ENCODE measurements at regions not wholly inside any gene's neighbourhood (a gene's known extent, or its start where the extent isn't known, plus 50 kb on each side); places are given as distances from the start of the nearest gene placed in this dataset.

- no peak for DNase-seq (ENCODE audit: low read depth in 2 of 2)
These were observed 54.6 kb upstream of the EOLA2 start for GRCh38 chrX:149992918-149993317.

- no peak for DNase-seq (ENCODE audit: low read depth in 2 of 2)
These were observed 55.7 kb upstream of the EOLA2 start for GRCh38 chrX:149993989-149994388.

GRCh38 chrX:149996515-149996914, 58.2 kb upstream of the EOLA2 start:
- no peak for DNase-seq (ENCODE audit: low read depth in 2 of 2)

GRCh38 chrX:150005027-150005426, 66.7 kb upstream of the EOLA2 start:
- DNase-seq (ENCODE audit: low read depth in 2 of 2), result no peak

- DNase-seq (ENCODE audit: low read depth in 2 of 2), result no peak
These were observed 69.1 kb upstream of the EOLA2 start for GRCh38 chrX:150007356-150007755.

- no peak for DNase-seq (ENCODE audit: low read depth in 2 of 2)
These were observed 74.5 kb upstream of the EOLA2 start for GRCh38 chrX:150012647-150013381.

- no peak for DNase-seq (ENCODE audit: low read depth in 2 of 2)
These were observed 76.2 kb upstream of the EOLA2 start for GRCh38 chrX:150014525-150014924.

- DNase-seq (ENCODE audit: low read depth in 2 of 2), result no peak
These were observed 79.6 kb upstream of the EOLA2 start for GRCh38 chrX:150017868-150018267.

- DNase-seq (ENCODE audit: low read depth in 2 of 2), result no peak
These were observed 80.7 kb upstream of the EOLA2 start for GRCh38 chrX:150018931-150019361.

GRCh38 chrX:150028692-150029091, 90.4 kb upstream of the EOLA2 start:
- DNase-seq (ENCODE audit: low read depth in 2 of 2), result no peak

- DNase-seq (ENCODE audit: low read depth in 2 of 2), result no peak
These were observed 94.5 kb upstream of the EOLA2 start for GRCh38 chrX:150032742-150033141.

- DNase-seq (ENCODE audit: low read depth in 2 of 2), result no peak
These were observed 96.5 kb upstream of the EOLA2 start for GRCh38 chrX:150034788-150035187.

GRCh38 chrX:150035531-150035930, 97.2 kb upstream of the EOLA2 start:
- DNase-seq (ENCODE audit: low read depth in 2 of 2), result no peak

GRCh38 chrX:150036181-150036580, 97.9 kb upstream of the EOLA2 start:
- no peak for DNase-seq (ENCODE audit: low read depth in 2 of 2)

- no peak for DNase-seq (ENCODE audit: low read depth in 2 of 2)
These were observed 98.3 kb upstream of the EOLA2 start for GRCh38 chrX:150036641-150037040.

GRCh38 chrX:150037041-150037440, 98.8 kb upstream of the EOLA2 start:
- DNase-seq (ENCODE audit: low read depth in 2 of 2), result no peak

GRCh38 chrX:150038315-150038714, 100.0 kb upstream of the EOLA2 start:
- no peak for DNase-seq (ENCODE audit: low read depth in 2 of 2)

- no peak for DNase-seq (ENCODE audit: low read depth in 2 of 2)
These were observed 100.8 kb upstream of the EOLA2 start for GRCh38 chrX:150038986-150039599.

GRCh38 chrX:150041208-150041607, 102.9 kb upstream of the EOLA2 start:
- DNase-seq (ENCODE audit: low read depth in 2 of 2), result no peak

GRCh38 chrX:150044556-150044955, 106.3 kb upstream of the EOLA2 start:
- DNase-seq (ENCODE audit: low read depth in 2 of 2), result no peak

GRCh38 chrX:150047818-150048217, 109.5 kb upstream of the EOLA2 start:
- no peak for DNase-seq (ENCODE audit: low read depth in 2 of 2)

- DNase-seq (ENCODE audit: low read depth in 2 of 2), result no peak
These were observed 111.4 kb upstream of the EOLA2 start for GRCh38 chrX:150049647-150050046.

GRCh38 chrX:150050387-150050786, 112.1 kb upstream of the EOLA2 start:
- DNase-seq (ENCODE audit: low read depth in 2 of 2), result no peak

- DNase-seq (ENCODE audit: low read depth in 2 of 2), result no peak
These were observed 112.8 kb upstream of the EOLA2 start for GRCh38 chrX:150051096-150051495.

All from stimulated activated CD8-positive, alpha-beta memory T cell treated with anti-CD3 and anti-CD28 coated beads, Interleukin-15, amount 100 ng/mL, for 48 hours (primary cell).